Omental fat pad (tissue), 3 donors: ENCODE measurements at regions not wholly inside any gene's neighbourhood (a gene's known extent, or its start where the extent isn't known, plus 50 kb on each side); places are given as distances from the start of the nearest gene placed in this dataset.

Source experiments
- ATAC-seq: fragments of 150-250 bp; one replicate; pipeline ENCODE4 v1.9.1; 2016; ENCODE audit warnings: mild to moderate bottlenecking, moderate library complexity; ENCODE audit not compliant: low FRiP score
- DNase-seq: peaks from one replicate; pipeline ENCODE4 v3.0.0-alpha.2; 2019; ENCODE audit warnings: low spot score
- CTCF ChIP-seq, 3 donors: fragments of 450-650 bp; IDR thresholded peaks; one replicate each; pipeline ENCODE4 v1.5.1; 2016 to 2017; ENCODE audit warnings: antibody characterized with exemption in 3 of 3, mild to moderate bottlenecking in 3 of 3, moderate library complexity in 2 of 3

- TF ChIP-seq CTCF (IDR thresholded peaks at IDR 0.05) = no peak
- DNase-seq (no peak), ATAC-seq (no peak)
Observed at GRCh38 chr4:138327338-138327737, 85.2 kb upstream of the SLC7A11 start.

- ATAC-seq (no peak), DNase-seq (no peak)
- no peak for TF ChIP-seq CTCF (IDR thresholded peaks at IDR 0.05)
Observed at GRCh38 chr4:138320831-138321230, 78.7 kb upstream of the SLC7A11 start.

- no peak for TF ChIP-seq CTCF (IDR thresholded peaks at IDR 0.05)
Observed at GRCh38 chr4:138320030-138320429, 77.9 kb upstream of the SLC7A11 start.

GRCh38 chr4:138317175-138317748 lies 75.1 kb upstream of the SLC7A11 start:
- ATAC-seq (no peak), DNase-seq (no peak)
- no peak for TF ChIP-seq CTCF (IDR thresholded peaks at IDR 0.05)

More at GRCh38 chr4:138320030-138320429, 77.9 kb upstream of the SLC7A11 start:
- no peak for ATAC-seq
- no peak for DNase-seq

GRCh38 chr4:138312536-138312911 lies 70.4 kb upstream of the SLC7A11 start:
- no peak for ATAC-seq
- TF ChIP-seq CTCF (IDR thresholded peaks at IDR 0.05) = no peak

GRCh38 chr4:138311771-138312535 lies 69.8 kb upstream of the SLC7A11 start:
- DNase-seq = no peak
- TF ChIP-seq CTCF (IDR thresholded peaks at IDR 0.05) = no peak
- ATAC-seq = no peak

More at GRCh38 chr4:138312536-138312911, 70.4 kb upstream of the SLC7A11 start:
- no peak for DNase-seq

- no peak for TF ChIP-seq CTCF (IDR thresholded peaks at IDR 0.05)
- no peak for DNase-seq
- ATAC-seq = no peak
Observed at GRCh38 chr4:138310991-138311390, 68.8 kb upstream of the SLC7A11 start.
